SJSA1 (cell line): ENCODE measurements at regions not wholly inside any gene's neighbourhood (a gene's known extent, or its start where the extent isn't known, plus 50 kb on each side); places are given as distances from the start of the nearest gene placed in this dataset.
"Not testable (repeated sequence)": the region's sequence is repeated elsewhere in the genome, so short reads cannot be mapped to it uniquely, and the experiment has no call there.

Source experiments
- DNase-seq, 2 experiments: peaks; one replicate each; pipeline ENCODE4 v3.0.0-alpha.2; 2015 to 2020; ENCODE audit warnings: low spot score in 2 of 2, low read depth in 1 of 2
- H3K27ac ChIP-seq: fragments of 250-450 bp; sonication (Bioruptor Pico); 2 replicates; pipeline ENCODE4 v1.5.1; 2020; ENCODE audit warnings: mild to moderate bottlenecking, moderate library complexity
- H3K27me3 ChIP-seq: fragments of 250-450 bp; sonication (Bioruptor Pico); replicated peaks from 2 replicates; pipeline ENCODE4 v1.5.1; 2020; ENCODE audit warnings: mild to moderate bottlenecking, moderate library complexity
- H3K36me3 ChIP-seq: fragments of 250-450 bp; sonication (Bioruptor Pico); 2 replicates; pipeline ENCODE4 v1.5.1; 2020; ENCODE audit warnings: mild to moderate bottlenecking
- H3K4me1 ChIP-seq: fragments of 250-450 bp; sonication (Bioruptor Pico); replicated peaks from 2 replicates; pipeline ENCODE4 v1.6.1; 2021; ENCODE audit warnings: mild to moderate bottlenecking
- H3K4me3 ChIP-seq: fragments of 250-450 bp; sonication (Bioruptor Pico); 2 replicates; pipeline ENCODE4 v1.5.1; 2020; ENCODE audit warnings: mild to moderate bottlenecking
- H3K9me3 ChIP-seq: fragments of 250-450 bp; sonication (Bioruptor Pico); replicated peaks from 2 replicates; pipeline ENCODE4 v1.5.1; 2020; ENCODE audit warnings: mild to moderate bottlenecking

DNA sequence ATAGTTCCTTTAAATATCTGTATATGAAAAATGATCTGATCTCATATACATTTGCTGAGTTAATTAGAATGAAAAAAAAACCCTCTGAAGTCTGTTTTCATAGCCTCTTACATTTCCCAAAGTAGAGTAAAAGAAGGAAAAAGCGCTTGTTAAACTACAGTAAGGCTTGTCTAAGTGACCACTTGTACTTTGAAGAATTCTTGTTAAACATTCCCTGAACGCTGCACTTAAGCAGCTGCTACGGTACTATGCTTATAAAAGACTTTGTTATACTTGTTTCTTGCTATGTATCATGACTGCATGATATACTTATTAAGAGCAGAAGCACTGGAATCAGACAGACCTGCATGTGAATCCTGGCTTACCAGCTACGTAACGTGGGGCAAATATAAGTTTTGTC lies 81.7 kb upstream of the MTAP start:
- H3K27ac ChIP-seq: no peak overlapping the region
- no peaks in the 10 kb centered on the region for H3K27me3 ChIP-seq
- H3K4me3 ChIP-seq: no peak overlapping the region
- DNase-seq: no peak
- no peaks in the 10 kb centered on the region for H3K36me3 ChIP-seq
- H3K4me1 ChIP-seq: no peaks in the 10 kb centered on the region
- H3K9me3 ChIP-seq: no peaks in the 10 kb centered on the region

DNA sequence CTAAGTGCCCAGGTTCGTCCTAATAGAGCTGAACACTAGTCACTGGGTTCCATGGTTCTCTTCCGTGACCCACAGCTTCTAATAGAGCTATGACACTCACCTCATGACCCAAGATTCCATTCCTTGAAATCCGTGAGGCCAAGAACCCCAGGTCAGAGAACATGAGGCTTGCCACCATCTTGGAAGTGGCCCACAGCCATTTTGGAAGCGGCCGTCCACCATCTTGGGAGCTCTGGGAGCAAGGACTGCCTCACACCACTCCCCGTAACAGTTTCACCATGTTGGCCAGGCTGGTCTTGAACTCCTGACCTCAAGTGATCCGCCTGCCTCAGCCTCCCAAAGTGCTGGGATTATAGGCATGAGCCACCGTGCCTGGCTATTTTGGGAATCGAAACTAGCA lies 75.0 kb upstream of the MTAP start:
- H3K27ac ChIP-seq, DNase-seq, H3K36me3 ChIP-seq, H3K27me3 ChIP-seq, H3K4me1 ChIP-seq, H3K4me3 ChIP-seq, H3K9me3 ChIP-seq: not testable (repeated sequence)

DNA sequence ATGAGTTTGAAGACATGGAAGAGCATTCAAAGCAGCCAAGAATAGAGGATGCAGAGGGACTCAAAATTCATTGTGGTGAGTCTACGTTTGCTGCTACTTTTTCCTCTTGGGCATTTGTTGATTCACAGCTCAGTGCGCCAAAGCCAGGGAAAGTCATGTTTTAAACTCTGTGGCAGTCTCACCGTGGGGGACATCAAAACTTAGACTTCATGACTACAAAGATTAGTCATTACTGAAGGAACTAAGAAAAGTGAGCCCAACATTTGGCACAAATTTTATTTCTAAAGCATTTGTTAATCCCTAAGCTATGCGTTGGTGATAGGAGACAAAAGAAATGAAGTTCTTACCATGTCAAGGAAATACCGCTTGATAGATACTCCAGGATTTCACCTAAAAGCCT lies 73.7 kb upstream of the MTAP start:
- Histone ChIP-seq H3K4me3 (no peak overlapping the region), H3K36me3 (no peaks in the 10 kb centered on the region), H3K4me1 (no peaks in the 10 kb centered on the region), H3K27ac (no peak overlapping the region), H3K9me3 (no peaks in the 10 kb centered on the region), H3K27me3 (no peaks in the 10 kb centered on the region)
- DNase-seq: no peak

DNA sequence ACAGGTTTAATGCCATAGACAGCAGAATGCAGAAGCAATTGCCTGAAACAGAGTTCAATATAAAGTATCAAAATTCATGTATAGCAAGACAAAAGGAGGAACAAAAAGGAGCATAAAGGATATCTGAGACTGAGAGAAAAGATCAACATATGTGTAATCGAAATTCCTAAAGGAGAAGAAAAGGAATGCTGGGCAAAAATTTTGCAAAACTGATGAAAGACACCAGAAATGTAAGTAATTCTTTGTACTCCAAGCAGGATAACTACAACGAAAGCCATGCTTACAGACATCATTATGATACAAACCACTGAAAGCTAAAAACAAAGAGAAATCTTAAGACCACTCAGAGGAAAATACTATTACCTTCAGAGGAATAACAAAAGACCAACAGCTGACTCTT lies 72.8 kb upstream of the MTAP start:
- no peak for DNase-seq
- H3K9me3 ChIP-seq: no peaks in the 10 kb centered on the region
- no peak overlapping the region for H3K27ac ChIP-seq
- no peaks in the 10 kb centered on the region for H3K36me3 ChIP-seq
- H3K4me3 ChIP-seq: no peak overlapping the region
- H3K27me3 ChIP-seq: no peaks in the 10 kb centered on the region
- no peaks in the 10 kb centered on the region for H3K4me1 ChIP-seq

DNA sequence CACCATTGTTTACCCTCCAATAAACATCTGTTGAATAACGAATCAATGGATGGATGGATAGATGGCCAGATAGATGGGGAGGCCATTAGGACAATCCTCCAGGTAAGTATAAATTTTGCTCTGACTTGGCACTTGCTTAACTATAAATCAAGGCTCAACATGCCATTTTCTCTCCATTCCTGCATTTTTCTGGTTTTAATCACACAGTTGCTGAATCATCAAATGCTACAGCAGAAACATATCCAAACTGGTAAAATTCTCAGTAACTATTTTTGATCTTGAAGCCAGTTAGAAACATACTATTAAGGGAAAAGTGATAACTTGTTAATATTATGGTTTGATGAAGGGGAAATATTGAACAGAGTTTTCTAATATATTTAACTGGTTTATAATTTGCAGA lies 71.5 kb upstream of the MTAP start:
- DNase-seq: no peak
- no peaks in the 10 kb centered on the region for H3K4me1 ChIP-seq
- no peaks in the 10 kb centered on the region for H3K36me3 ChIP-seq
- no peak overlapping the region for H3K27ac ChIP-seq
- no peaks in the 10 kb centered on the region for H3K9me3 ChIP-seq
- H3K4me3 ChIP-seq: no peak overlapping the region
- no peaks in the 10 kb centered on the region for H3K27me3 ChIP-seq

DNA sequence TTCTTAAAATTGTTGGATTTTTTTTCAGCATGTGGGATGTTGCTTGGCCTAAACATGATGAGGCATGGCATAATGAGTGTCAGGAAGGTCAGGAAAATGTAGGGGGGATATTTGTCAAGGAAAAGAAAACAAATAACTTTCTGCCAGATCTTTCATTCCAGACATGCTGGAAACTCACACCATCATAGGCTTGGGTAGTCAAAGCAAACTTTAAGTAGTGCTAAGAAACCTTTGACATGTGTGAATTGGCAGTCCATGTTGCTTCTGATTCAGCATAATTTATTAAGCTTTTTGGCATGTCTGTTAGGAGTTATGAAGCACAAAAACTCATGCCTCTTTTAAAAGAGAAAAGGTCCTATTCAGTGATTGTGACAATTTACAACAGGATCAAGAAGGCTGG lies 61.3 kb upstream of the MTAP start:
- Histone ChIP-seq H3K4me1 (no peaks in the 10 kb centered on the region), H3K36me3 (no peaks in the 10 kb centered on the region), H3K27me3 (no peaks in the 10 kb centered on the region), H3K27ac (no peak overlapping the region), H3K4me3 (no peak overlapping the region), H3K9me3 (no peaks in the 10 kb centered on the region)
- DNase-seq: no peak

DNA sequence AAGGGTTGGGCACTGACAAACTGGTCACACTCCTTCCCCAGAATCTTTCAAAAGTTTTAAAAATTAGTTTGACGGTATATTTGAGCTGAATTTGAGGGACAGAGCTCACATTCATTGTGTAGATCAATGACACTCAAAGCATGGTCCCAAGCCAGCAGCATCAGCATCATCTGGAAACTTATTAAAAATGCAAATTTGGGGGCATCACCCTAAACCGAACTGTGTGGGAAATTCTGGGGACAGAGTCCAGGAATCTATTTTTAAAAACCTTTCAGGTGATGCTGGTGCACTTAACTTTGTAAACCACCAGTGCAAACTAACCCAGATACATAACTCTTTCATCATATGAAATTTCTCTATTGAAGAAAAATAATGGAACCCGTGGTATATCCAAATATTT lies 58.1 kb upstream of the MTAP start:
- Histone ChIP-seq H3K9me3 (no peaks in the 10 kb centered on the region), H3K27ac (no peak overlapping the region), H3K36me3 (no peaks in the 10 kb centered on the region), H3K4me1 (no peaks in the 10 kb centered on the region), H3K4me3 (no peak overlapping the region), H3K27me3 (no peaks in the 10 kb centered on the region)
- no peak for DNase-seq

DNA sequence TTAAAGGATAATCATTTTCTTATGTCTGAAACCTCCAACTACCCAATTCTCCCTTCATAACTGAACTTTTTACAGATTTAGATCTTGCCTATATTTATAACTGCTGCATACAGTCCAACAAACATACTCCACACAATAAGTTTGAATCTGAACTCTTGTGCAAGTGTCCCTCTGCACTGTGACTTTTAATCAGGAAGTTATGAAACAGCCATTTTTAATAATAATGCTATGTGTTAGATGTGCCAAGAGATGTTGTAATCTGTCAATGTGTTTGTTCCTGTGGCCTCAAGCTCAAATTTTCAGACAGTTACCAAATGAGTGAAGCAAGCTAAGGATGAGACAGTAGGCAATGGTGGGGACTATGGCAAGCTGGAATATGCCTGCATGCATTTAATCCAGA lies 57.6 kb upstream of the MTAP start:
- H3K27ac ChIP-seq: no peak overlapping the region

DNA sequence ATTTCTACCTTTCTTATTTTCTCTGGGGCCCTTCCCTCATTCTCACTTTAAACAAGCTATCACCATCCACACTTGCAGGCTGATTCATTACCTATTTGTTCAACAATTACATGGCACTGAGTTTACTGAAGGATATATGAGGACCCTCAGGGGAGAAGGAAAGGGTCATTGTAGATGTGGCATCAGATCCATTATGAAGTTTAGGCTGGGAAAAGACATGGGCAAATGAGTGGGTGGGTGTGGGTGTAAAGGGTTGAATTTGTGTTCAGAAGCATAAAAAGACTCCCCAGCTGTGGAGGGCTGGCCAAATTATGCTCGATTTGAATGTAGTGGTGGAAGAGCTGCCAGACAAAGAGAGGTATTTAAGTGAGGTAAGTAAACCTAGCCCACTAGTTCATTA lies 55.9 kb upstream of the MTAP start:
- no peaks in the 10 kb centered on the region for H3K4me1 ChIP-seq
- no peaks in the 10 kb centered on the region for H3K36me3 ChIP-seq
- no peak overlapping the region for H3K27ac ChIP-seq
- H3K9me3 ChIP-seq: no peaks in the 10 kb centered on the region
- DNase-seq: no peak
- H3K27me3 ChIP-seq: no peaks in the 10 kb centered on the region
- H3K4me3 ChIP-seq: no peak overlapping the region

More for the DNA sequence above, 57.6 kb upstream of the MTAP start:
- Histone ChIP-seq H3K4me1 (no peaks in the 10 kb centered on the region), H3K27me3 (no peaks in the 10 kb centered on the region), H3K9me3 (no peaks in the 10 kb centered on the region), H3K4me3 (no peak overlapping the region), H3K36me3 (no peaks in the 10 kb centered on the region)
- no peak for DNase-seq

DNA sequence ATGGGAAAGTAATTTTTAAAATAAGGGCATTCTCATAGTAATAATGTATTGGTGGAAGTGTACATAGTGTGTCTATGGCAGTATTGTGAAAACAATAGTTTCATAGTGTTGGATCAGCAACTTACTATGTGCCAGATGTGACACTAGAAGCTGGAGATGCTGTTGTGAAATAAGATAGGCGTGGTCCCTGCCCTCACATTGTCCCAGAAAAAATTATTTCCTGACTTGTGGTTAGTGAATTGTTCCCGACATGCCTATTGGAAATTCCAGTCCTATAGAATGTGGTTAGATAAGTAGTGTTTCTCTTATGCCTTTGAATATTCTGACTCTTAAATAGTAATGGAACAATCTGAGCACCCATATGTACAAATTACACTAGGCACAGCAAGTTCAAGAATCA lies 55.3 kb upstream of the MTAP start:
- Histone ChIP-seq H3K4me3 (no peak overlapping the region), H3K36me3 (no peaks in the 10 kb centered on the region), H3K9me3 (no peaks in the 10 kb centered on the region), H3K27me3 (no peaks in the 10 kb centered on the region), H3K27ac (no peak overlapping the region), H3K4me1 (no peaks in the 10 kb centered on the region)
- no peak for DNase-seq

DNA sequence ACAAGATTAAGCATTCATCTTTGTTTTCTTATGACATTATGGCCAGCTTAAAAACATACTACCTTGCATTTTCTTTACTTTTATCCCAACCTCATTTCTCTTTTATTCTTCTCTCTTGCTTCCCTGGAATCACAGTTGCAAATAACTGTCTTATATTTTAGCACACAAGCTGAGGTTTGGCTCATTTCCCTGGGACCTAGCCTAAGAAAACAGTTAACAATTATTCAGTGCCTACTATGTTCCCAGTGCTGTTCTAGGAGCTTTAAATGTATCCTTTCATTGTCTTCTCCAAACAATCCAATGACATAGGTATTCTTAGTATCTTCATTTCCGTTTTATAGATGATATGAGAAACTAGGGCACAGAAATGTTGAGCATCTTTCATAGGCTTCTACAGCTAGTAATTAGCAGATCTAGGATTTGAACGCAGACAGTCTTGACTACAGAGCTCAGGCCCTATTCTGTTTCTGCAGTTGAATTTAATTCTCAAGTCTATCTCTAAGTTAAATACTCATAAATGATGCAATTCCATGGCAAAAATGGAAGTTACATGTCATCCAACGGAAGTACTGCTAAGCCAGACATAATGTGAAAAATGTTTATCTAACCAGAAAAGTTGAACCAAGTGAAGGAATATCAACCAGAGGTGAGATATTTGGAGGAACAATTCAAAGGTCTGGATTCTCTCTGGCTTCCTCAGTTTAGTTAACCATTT lies 52.3 kb upstream of the MTAP start:
- DNase-seq: no peak
- H3K27ac ChIP-seq: no peak overlapping the region

DNA sequence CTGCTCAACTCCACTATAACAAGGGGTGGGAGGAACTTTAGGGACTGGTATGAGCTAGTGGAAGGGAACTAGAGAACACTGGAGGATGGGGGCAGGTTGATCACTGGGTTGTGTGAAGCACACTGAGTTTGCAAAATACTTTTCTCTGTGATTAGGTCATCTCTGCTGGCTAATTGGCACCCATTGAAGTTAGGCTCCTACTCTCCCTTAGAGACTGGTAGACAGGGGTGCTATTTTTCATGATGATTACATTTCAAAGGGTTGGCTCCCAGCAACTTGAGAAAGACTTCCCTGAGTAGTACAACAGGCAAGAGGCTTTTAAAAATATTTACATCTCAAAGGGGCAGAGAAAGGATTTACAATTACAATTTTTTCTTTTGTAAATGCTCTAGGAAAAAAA lies 50.4 kb upstream of the MTAP start:
- no peaks in the 10 kb centered on the region for H3K4me1 ChIP-seq
- no peak overlapping the region for H3K4me3 ChIP-seq
- no peaks in the 10 kb centered on the region for H3K9me3 ChIP-seq
- no peaks in the 10 kb centered on the region for H3K27me3 ChIP-seq
- DNase-seq: no peak
- no peak overlapping the region for H3K27ac ChIP-seq
- H3K36me3 ChIP-seq: no peaks in the 10 kb centered on the region

More for the DNA sequence above, 52.3 kb upstream of the MTAP start:
- H3K9me3 ChIP-seq: no peaks in the 10 kb centered on the region
- H3K4me3 ChIP-seq: no peak overlapping the region
- no peaks in the 10 kb centered on the region for H3K4me1 ChIP-seq
- no peaks in the 10 kb centered on the region for H3K36me3 ChIP-seq
- H3K27me3 ChIP-seq: no peaks in the 10 kb centered on the region
